HG02610 (cell line): ENCODE measurements at regions not wholly inside any gene's neighbourhood (a gene's known extent, or its start where the extent isn't known, plus 50 kb on each side); places are given as distances from the start of the nearest gene placed in this dataset.
A peak's percentile ranks its signal among the peaks of the same experiment; 100 is the strongest.

Source experiments
- ATAC-seq: cut with Tn5 transposase; IDR thresholded peaks from one replicate; pipeline ENCODE4 v1.9.1; 2021; ENCODE audit warnings: mild to moderate bottlenecking, moderate library complexity; ENCODE audit not compliant: unreplicated experiment

- no peak for ATAC-seq
Measured at GRCh38 chr6:74145931-74146330, 449.9 kb downstream of the CD109 start.

GRCh38 chr6:74137911-74138310, 441.9 kb downstream of the CD109 start:
- no peak for ATAC-seq

GRCh38 chr6:74134327-74134726, 438.3 kb downstream of the CD109 start:
- no peak for ATAC-seq

GRCh38 chr6:74133073-74133472, 437.1 kb downstream of the CD109 start:
- no peak for ATAC-seq

- ATAC-seq, result no peak
Measured at GRCh38 chr6:74130641-74131040, 434.6 kb downstream of the CD109 start.

GRCh38 chr6:74128536-74128935, 432.5 kb downstream of the CD109 start:
- no peak for ATAC-seq

- no peak for ATAC-seq
Measured at GRCh38 chr6:74117113-74117512, 421.1 kb downstream of the CD109 start.

GRCh38 chr6:74115674-74116073, 419.7 kb downstream of the CD109 start:
- no peak for ATAC-seq

- peak; percentile 69 for ATAC-seq
Measured at GRCh38 chr6:74114428-74114827, 418.4 kb downstream of the CD109 start.

- ATAC-seq, result no peak
Measured at GRCh38 chr6:74113901-74114300, 417.9 kb downstream of the CD109 start.

- ATAC-seq, result no peak
Measured at GRCh38 chr6:74103417-74103816, 407.4 kb downstream of the CD109 start.

- ATAC-seq, result no peak
Measured at GRCh38 chr6:74100719-74101287, 404.8 kb downstream of the CD109 start.

- ATAC-seq, result no peak
Measured at GRCh38 chr6:74096329-74096728, 400.3 kb downstream of the CD109 start.

GRCh38 chr6:74093361-74093760, 397.4 kb downstream of the CD109 start:
- no peak for ATAC-seq

- no peak for ATAC-seq
Measured at GRCh38 chr6:74091794-74092157, 395.8 kb downstream of the CD109 start.

GRCh38 chr6:74091136-74091793, 395.3 kb downstream of the CD109 start:
- ATAC-seq, result peak; percentile 40

- ATAC-seq, result no peak
Measured at GRCh38 chr6:74087899-74088298, 391.9 kb downstream of the CD109 start.

GRCh38 chr6:74075896-74076295, 379.9 kb downstream of the CD109 start:
- ATAC-seq, result no peak

GRCh38 chr6:74075323-74075722, 379.3 kb downstream of the CD109 start:
- ATAC-seq, result no peak

GRCh38 chr6:74074645-74075044, 378.6 kb downstream of the CD109 start:
- ATAC-seq, result no peak

GRCh38 chr6:74073999-74074398, 378.0 kb downstream of the CD109 start:
- no peak for ATAC-seq

- ATAC-seq, result no peak
Measured at GRCh38 chr6:74073429-74073828, 377.4 kb downstream of the CD109 start.

GRCh38 chr6:74071214-74071613, 375.2 kb downstream of the CD109 start:
- no peak for ATAC-seq
